ENCODE measurements at regions not wholly inside any gene's neighbourhood (a gene's known extent, or its start where the extent isn't known, plus 50 kb on each side); places are given as distances from the start of the nearest gene placed in this dataset.

DNA sequence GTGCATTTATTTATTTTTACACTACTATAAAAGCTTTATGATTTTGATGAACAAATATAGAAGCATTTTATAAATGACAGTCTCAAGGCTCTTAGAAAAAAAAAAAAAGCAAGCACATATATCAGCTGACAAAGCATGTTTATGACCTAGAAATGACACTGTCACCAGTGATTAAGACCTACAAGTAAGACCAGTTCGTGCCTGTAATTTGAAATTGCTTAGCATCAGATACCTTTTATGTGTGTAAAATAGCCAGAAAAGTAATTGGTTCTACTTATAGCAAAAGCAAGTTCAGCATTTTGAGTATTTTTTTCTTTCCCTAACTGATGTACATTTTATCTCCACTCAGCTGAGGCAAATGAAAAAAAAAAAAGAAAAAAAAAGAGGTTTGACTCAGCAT, 808.4 kb downstream of the CDH18 start:
- no peaks in the 10 kb centered on the region for H3K79me2 ChIP-seq (ENCODE audit: control insufficient read depth in 1 of 2, insufficient read depth in 2 of 2, low read length in 2 of 2)
- no peak for TF ChIP-seq EP300 (IDR thresholded peaks at IDR 0.05; ENCODE audit: borderline replicate concordance in 1 of 2, low read depth in 2 of 2, low read length in 2 of 2)
- no peak for TF ChIP-seq CREB1 (IDR thresholded peaks at IDR 0.05)
- TF ChIP-seq, protein P1, sequence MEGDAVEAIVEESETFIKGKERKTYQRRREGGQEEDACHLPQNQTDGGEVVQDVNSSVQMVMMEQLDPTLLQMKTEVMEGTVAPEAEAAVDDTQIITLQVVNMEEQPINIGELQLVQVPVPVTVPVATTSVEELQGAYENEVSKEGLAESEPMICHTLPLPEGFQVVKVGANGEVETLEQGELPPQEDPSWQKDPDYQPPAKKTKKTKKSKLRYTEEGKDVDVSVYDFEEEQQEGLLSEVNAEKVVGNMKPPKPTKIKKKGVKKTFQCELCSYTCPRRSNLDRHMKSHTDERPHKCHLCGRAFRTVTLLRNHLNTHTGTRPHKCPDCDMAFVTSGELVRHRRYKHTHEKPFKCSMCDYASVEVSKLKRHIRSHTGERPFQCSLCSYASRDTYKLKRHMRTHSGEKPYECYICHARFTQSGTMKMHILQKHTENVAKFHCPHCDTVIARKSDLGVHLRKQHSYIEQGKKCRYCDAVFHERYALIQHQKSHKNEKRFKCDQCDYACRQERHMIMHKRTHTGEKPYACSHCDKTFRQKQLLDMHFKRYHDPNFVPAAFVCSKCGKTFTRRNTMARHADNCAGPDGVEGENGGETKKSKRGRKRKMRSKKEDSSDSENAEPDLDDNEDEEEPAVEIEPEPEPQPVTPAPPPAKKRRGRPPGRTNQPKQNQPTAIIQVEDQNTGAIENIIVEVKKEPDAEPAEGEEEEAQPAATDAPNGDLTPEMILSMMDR (IDR thresholded peaks at IDR 0.05; ENCODE audit: control extremely low read depth in 1 of 3, insufficient read depth in 1 of 3, low read depth in 1 of 3, low read length in 3 of 3), result no peak
- no peak for TF ChIP-seq TEAD4 (IDR thresholded peaks at IDR 0.05; ENCODE audit: low read depth, low read length)
- TF ChIP-seq TAF7 (optimal IDR thresholded peaks at IDR 0.05; ENCODE audit: borderline replicate concordance, low read depth, low read length), result no peak
- no peak for TF ChIP-seq ASH2L (IDR thresholded peaks at IDR 0.05; ENCODE audit: low read length)
- no peak for TF ChIP-seq EZH2 (IDR thresholded peaks at IDR 0.05; ENCODE audit: low read depth, low read length, severe bottlenecking)
- TF ChIP-seq SRF (IDR thresholded peaks at IDR 0.05; ENCODE audit: low read depth, low read length), result no peak
- TF ChIP-seq SIRT6 (IDR thresholded peaks at IDR 0.05; ENCODE audit: low read length), result no peak
- TF ChIP-seq, protein P2, sequence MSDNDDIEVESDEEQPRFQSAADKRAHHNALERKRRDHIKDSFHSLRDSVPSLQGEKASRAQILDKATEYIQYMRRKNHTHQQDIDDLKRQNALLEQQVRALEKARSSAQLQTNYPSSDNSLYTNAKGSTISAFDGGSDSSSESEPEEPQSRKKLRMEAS (IDR thresholded peaks at IDR 0.05), result no peak
- TF ChIP-seq KDM4A (IDR thresholded peaks at IDR 0.05; ENCODE audit: low read depth, low read length, severe bottlenecking), result no peak

More for the DNA sequence above, 808.4 kb downstream of the CDH18 start:
- Histone ChIP-seq H3K56ac (replicated peaks; ENCODE audit: insufficient read length, low read depth, low read length) (no peak overlapping the region), H2BK5ac (ENCODE audit: low read depth, low read length) (no peak overlapping the region), H2AK5ac (ENCODE audit: low read depth, low read length) (no peak overlapping the region), H3K23me2 (ENCODE audit: low read depth, low read length) (no peaks in the 10 kb centered on the region), H4K8ac (ENCODE audit: extremely low read depth, insufficient read depth, low read length) (no peak overlapping the region), H2BK15ac (ENCODE audit: low read length) (no peak overlapping the region), H3K4me2 (ENCODE audit: insufficient read depth in 1 of 2, low read depth in 2 of 2, low read length in 2 of 2) (no peak overlapping the region), H3K9ac (replicated peaks in 1 of 4; ENCODE audit: extremely low read depth in 1 of 4, low read depth in 3 of 4, low read length in 3 of 4) (no peak overlapping the region), H3K14ac (ENCODE audit: insufficient read length) (no peak overlapping the region), H2BK12ac (ENCODE audit: low read depth, low read length) (no peak overlapping the region), H3K4me3 (ENCODE audit: extremely low read depth in 1 of 4, insufficient read depth in 2 of 4, low read depth in 3 of 4, low read length in 4 of 4) (no peak overlapping the region), H3K27ac (ENCODE audit: low read depth, low read length) (no peak overlapping the region), H3K36me3 (ENCODE audit: control insufficient read depth in 2 of 4, insufficient read depth in 4 of 4, low read length in 3 of 4) (no peaks in the 10 kb centered on the region), H3K18ac (ENCODE audit: extremely low read depth, low read length) (no peak overlapping the region), H3K4ac (replicated peaks; ENCODE audit: insufficient read length, low read depth, low read length) (no peak overlapping the region), H3K23ac (ENCODE audit: insufficient read length) (no peak overlapping the region), H4K5ac (ENCODE audit: insufficient read length, low read depth, low read length) (no peak overlapping the region), H3K27me3 (replicated peaks in 1 of 4; ENCODE audit: control insufficient read depth in 3 of 4, extremely low read depth in 1 of 4, insufficient read depth in 3 of 4, low read length in 3 of 4) (no peaks in the 10 kb centered on the region), H3K9me3 (ENCODE audit: insufficient read depth in 2 of 2, low read depth in 1 of 2, low read length in 1 of 2) (no peaks in the 10 kb centered on the region), H4K20me1 (replicated peaks in 1 of 2; ENCODE audit: control insufficient read depth in 1 of 2, insufficient read depth in 2 of 2, low read length in 2 of 2) (no peaks in the 10 kb centered on the region), H2AFZ (ENCODE audit: low read length) (no peak overlapping the region), H3K4me1 (replicated peaks in 1 of 4; ENCODE audit: control insufficient read depth in 3 of 4, insufficient read depth in 4 of 4, low read length in 3 of 4) (no peaks in the 10 kb centered on the region), H2BK20ac (ENCODE audit: low read length) (no peak overlapping the region), H4K91ac (replicated peaks; ENCODE audit: insufficient read length, low read length) (no peak overlapping the region), H2BK120ac (replicated peaks; ENCODE audit: low read depth, low read length) (no peak overlapping the region), H3K79me1 (ENCODE audit: low read depth, low read length) (no peaks in the 10 kb centered on the region)
- DNase-seq (ENCODE audit: low read depth in 1 of 2, low spot score in 2 of 2) (no peak), FAIRE-seq (no peak)
- 78% methylated on average over 1 of the region's 1 CpG; no CpG with 5 or more reads in 1 of the 2 experiments for WGBS, 2 experiments (ENCODE audit: extremely low coverage in 1 of 2, insufficient coverage in 1 of 2, insufficient read length in 1 of 2, insufficient replicate concordance in 2 of 2, low coverage in 1 of 2, low lambda C conversion rate in 2 of 2, missing lambda C conversion rate in 1 of 2)
- CTCF ChIA-PET (ENCODE audit: partially characterized antibody), result no interaction called here
- POLR2A ChIA-PET (ENCODE audit: partially characterized antibody), result no interaction called here

Measured in H1 (cell line).